ENCODE measurements at regions not wholly inside any gene's neighbourhood (a gene's known extent, or its start where the extent isn't known, plus 50 kb on each side); places are given as distances from the start of the nearest gene placed in this dataset.

DNA sequence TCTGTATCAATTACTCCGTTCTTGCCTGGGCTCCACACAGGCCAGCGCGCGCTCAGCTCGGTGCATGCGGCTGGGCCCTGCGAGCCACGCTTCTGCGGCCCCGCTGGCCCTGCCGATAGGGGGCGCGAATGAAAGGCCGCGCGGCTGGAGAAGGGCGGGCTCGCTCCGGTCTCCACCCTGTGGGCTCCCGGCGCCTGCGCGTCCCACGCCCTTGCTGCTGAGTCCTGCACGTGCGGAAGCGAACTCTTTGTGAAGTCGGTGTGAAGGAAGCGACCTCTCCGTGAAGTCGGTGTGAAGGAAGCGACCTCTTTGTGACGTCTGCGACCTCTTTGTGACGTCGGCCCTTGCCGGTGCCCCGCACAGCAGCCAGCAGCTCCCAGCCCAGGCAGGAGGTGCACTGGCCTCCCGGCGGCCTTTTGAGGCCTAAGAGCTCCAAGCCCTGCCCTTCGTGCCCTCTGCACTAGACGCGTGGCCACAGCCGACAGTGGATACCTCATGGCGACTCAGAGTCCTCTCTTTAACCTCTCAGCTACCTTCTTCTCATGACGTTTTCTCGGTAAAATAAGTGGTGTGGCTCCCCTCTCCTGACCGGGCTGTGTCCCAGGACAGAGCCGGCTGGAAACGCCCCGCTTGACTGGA lies 391.9 kb upstream of the RAB6C start (continued):
- TF ChIP-seq ZNF224 (CRISPR knock-in tag; IDR thresholded peaks at IDR 0.05), result no peak
- TF ChIP-seq CXXC5 (CRISPR knock-in tag; IDR thresholded peaks at IDR 0.05), result 0 out of 2 replicates have a peak, but pooled peaks have one; percentile 45
- TF ChIP-seq, protein P1, sequence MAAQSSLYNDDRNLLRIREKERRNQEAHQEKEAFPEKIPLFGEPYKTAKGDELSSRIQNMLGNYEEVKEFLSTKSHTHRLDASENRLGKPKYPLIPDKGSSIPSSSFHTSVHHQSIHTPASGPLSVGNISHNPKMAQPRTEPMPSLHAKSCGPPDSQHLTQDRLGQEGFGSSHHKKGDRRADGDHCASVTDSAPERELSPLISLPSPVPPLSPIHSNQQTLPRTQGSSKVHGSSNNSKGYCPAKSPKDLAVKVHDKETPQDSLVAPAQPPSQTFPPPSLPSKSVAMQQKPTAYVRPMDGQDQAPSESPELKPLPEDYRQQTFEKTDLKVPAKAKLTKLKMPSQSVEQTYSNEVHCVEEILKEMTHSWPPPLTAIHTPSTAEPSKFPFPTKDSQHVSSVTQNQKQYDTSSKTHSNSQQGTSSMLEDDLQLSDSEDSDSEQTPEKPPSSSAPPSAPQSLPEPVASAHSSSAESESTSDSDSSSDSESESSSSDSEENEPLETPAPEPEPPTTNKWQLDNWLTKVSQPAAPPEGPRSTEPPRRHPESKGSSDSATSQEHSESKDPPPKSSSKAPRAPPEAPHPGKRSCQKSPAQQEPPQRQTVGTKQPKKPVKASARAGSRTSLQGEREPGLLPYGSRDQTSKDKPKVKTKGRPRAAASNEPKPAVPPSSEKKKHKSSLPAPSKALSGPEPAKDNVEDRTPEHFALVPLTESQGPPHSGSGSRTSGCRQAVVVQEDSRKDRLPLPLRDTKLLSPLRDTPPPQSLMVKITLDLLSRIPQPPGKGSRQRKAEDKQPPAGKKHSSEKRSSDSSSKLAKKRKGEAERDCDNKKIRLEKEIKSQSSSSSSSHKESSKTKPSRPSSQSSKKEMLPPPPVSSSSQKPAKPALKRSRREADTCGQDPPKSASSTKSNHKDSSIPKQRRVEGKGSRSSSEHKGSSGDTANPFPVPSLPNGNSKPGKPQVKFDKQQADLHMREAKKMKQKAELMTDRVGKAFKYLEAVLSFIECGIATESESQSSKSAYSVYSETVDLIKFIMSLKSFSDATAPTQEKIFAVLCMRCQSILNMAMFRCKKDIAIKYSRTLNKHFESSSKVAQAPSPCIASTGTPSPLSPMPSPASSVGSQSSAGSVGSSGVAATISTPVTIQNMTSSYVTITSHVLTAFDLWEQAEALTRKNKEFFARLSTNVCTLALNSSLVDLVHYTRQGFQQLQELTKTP (IDR thresholded peaks at IDR 0.05; ENCODE audit: low read depth in 1 of 2, partially characterized antibody in 2 of 2), result no peak
- peak; percentile 74 for TF ChIP-seq CREM (IDR thresholded peaks at IDR 0.05; ENCODE audit: low read depth)

DNA sequence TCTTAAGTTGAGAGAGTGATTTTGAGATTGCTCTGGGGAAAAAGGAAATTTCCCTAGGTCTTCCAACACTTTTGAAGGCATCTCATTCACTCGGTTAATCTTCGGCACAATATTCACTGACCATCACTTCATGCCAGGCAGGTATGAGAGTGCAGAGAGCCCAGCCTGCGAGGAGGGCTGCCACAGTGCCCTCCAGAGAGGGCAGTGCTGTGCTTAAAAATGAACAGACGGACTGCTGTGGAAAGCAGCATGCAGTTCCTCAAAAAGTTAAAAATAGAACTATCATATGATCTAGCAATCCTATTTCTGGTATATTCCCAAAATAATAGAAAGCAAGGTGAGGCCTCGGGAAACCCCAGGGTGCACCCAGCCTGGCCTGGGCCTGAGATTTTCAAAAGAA lies 374.9 kb upstream of the RAB6C start:
- H3K4me3 ChIP-seq, result no peak overlapping the region
- no peaks in the 10 kb centered on the region for H3K36me3 ChIP-seq (ENCODE audit: control insufficient read depth, insufficient read depth, low read length)
- no peak overlapping the region for H3K9ac ChIP-seq (ENCODE audit: insufficient read depth in 1 of 2, low read depth in 2 of 2, low read length in 2 of 2)
- no peak for DNase-seq (ENCODE audit: extremely low read depth in 1 of 4, low spot score in 3 of 4)
- H3K79me2 ChIP-seq (ENCODE audit: control insufficient read depth, insufficient read depth, low read length), result no peaks in the 10 kb centered on the region
- in situ Hi-C loops (cut with MboI), result no loop called here
- WGBS (ENCODE audit: insufficient coverage, low coverage, missing lambda C conversion rate), result 0% methylated on average over 5 of the region's 5 CpGs
- no peak for TF ChIP-seq NFATC3 (IDR thresholded peaks at IDR 0.05)
- TF ChIP-seq, protein P2, sequence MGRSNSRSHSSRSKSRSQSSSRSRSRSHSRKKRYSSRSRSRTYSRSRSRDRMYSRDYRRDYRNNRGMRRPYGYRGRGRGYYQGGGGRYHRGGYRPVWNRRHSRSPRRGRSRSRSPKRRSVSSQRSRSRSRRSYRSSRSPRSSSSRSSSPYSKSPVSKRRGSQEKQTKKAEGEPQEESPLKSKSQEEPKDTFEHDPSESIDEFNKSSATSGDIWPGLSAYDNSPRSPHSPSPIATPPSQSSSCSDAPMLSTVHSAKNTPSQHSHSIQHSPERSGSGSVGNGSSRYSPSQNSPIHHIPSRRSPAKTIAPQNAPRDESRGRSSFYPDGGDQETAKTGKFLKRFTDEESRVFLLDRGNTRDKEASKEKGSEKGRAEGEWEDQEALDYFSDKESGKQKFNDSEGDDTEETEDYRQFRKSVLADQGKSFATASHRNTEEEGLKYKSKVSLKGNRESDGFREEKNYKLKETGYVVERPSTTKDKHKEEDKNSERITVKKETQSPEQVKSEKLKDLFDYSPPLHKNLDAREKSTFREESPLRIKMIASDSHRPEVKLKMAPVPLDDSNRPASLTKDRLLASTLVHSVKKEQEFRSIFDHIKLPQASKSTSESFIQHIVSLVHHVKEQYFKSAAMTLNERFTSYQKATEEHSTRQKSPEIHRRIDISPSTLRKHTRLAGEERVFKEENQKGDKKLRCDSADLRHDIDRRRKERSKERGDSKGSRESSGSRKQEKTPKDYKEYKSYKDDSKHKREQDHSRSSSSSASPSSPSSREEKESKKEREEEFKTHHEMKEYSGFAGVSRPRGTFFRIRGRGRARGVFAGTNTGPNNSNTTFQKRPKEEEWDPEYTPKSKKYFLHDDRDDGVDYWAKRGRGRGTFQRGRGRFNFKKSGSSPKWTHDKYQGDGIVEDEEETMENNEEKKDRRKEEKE (IDR thresholded peaks at IDR 0.05; ENCODE audit: borderline replicate concordance in 1 of 2, control insufficient read depth in 1 of 2, low read depth in 2 of 2, low read length in 1 of 2), result no peak
- intact Hi-C loops (cut with micrococcal nuclease), result no loop called here
- ChIA-PET CTCF (ENCODE audit: low intra/inter-chr PET ratio) (no interaction called here), POLR2A (no interaction called here)
- H3K27ac ChIP-seq (ENCODE audit: extremely low read depth, low read depth, low read length), result no peak overlapping the region
- H3K9me1 ChIP-seq (ENCODE audit: control insufficient read depth, insufficient read depth, low read length), result no peaks in the 10 kb centered on the region
- no peak overlapping the region for H3K4me2 ChIP-seq (ENCODE audit: insufficient read depth, low read length)
- no peaks in the 10 kb centered on the region for H3K4me1 ChIP-seq (replicated peaks in 1 of 2; ENCODE audit: control insufficient read depth in 2 of 2, insufficient read depth in 2 of 2, low read length in 2 of 2)
- no peaks in the 10 kb centered on the region; a peak in 1 of 5 replicates for H3K27me3 ChIP-seq (ENCODE audit: control insufficient read depth in 2 of 2, insufficient read depth in 2 of 2, low read length in 2 of 2)
- no peak for FAIRE-seq
- ATAC-seq, result no peak
- no TSS peak for BruUV-seq (replicated peaks)
- no peaks in the 10 kb centered on the region for H4K20me1 ChIP-seq (replicated peaks; ENCODE audit: control insufficient read depth, insufficient read depth, low read length)
- H2AFZ ChIP-seq (ENCODE audit: low read depth, low read length), result no peak overlapping the region
- no peaks in the 10 kb centered on the region for H3K9me3 ChIP-seq (replicated peaks; ENCODE audit: control insufficient read depth, insufficient read depth, low read depth, low read length)
